ENCODE measurements at regions not wholly inside any gene's neighbourhood (a gene's known extent, or its start where the extent isn't known, plus 50 kb on each side); places are given as distances from the start of the nearest gene placed in this dataset.

DNA sequence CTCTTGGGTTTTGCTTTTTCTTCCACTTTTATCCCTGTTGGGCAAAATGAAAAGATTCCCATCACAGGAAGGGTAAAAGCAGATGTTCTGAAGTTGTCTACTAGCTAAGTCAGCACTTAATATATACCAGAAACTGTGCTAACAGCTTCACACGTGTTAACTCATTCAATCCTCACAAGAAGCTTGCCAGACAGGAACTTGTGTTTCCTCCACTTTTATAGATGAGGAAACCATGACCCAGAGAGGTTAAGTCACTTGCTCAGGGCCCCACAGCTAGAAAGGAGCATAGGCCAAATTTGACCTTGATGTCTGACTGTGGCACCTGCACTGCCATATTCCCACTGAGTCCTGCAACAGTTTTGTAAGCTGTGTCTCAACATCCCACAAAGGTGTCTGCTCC, 76.8 kb upstream of the EPC2 start:
- TF ChIP-seq EP300 (IDR thresholded peaks at IDR 0.05) (no peak), POLR2A (IDR thresholded peaks at IDR 0.05) (no peak)
- TF ChIP-seq, protein P1, sequence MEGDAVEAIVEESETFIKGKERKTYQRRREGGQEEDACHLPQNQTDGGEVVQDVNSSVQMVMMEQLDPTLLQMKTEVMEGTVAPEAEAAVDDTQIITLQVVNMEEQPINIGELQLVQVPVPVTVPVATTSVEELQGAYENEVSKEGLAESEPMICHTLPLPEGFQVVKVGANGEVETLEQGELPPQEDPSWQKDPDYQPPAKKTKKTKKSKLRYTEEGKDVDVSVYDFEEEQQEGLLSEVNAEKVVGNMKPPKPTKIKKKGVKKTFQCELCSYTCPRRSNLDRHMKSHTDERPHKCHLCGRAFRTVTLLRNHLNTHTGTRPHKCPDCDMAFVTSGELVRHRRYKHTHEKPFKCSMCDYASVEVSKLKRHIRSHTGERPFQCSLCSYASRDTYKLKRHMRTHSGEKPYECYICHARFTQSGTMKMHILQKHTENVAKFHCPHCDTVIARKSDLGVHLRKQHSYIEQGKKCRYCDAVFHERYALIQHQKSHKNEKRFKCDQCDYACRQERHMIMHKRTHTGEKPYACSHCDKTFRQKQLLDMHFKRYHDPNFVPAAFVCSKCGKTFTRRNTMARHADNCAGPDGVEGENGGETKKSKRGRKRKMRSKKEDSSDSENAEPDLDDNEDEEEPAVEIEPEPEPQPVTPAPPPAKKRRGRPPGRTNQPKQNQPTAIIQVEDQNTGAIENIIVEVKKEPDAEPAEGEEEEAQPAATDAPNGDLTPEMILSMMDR (IDR thresholded peaks at IDR 0.05): no peak
